HepG2 (cell line): ENCODE measurements at regions not wholly inside any gene's neighbourhood (a gene's known extent, or its start where the extent isn't known, plus 50 kb on each side); places are given as distances from the start of the nearest gene placed in this dataset.

Experiments
- ATAC-seq: fragments of 200-7000 bp; cut with Tn5 transposase; 3 replicates; pipeline ENCODE4 v1.9.1; 2020; ENCODE audit warnings: mild to moderate bottlenecking, moderate library complexity
- BruUV-seq: library from RNA; stranded (reverse); fragments of 400-500 nt; replicated peaks from 2 replicates; lab custom pipeline; 2021; lab: Mats Ljungman, UMichigan
- CTCF ChIA-PET: fragments of 300-600 bp; formaldehyde crosslinking; extraction: SDS; loops from one replicate; lab custom pipeline; 2021; ENCODE audit warnings: low total read pairs, inconsistent platforms, low intra/inter-chr PET ratio; lab: Yijun Ruan, JAX
- POLR2A ChIA-PET: fragments of 350-600 bp; sonication (Branson Sonifier 250); formaldehyde crosslinking; loops from one replicate; lab custom pipeline; 2020; ENCODE audit warnings: antibody characterized with exemption, inconsistent platforms; lab: Yijun Ruan, JAX
- DNase-seq: peaks from one replicate; pipeline ENCODE4 v3.0.0-alpha.2; 2015; ENCODE audit warnings: low spot score
- FAIRE-seq: peaks from 3 replicates; lab custom pipeline; 2011; peaks lifted over from hg19 to GRCh38; lab: Jason Lieb, UNC
- H2AFZ ChIP-seq: one replicate; pipeline ENCODE4 v1.6.1; 2011; ENCODE audit warnings: low read length, inconsistent platforms
- H3K27ac ChIP-seq: fragments of 300-600 bp; 3 replicates; pipeline ENCODE4 v1.8.0; 2011; ENCODE audit warnings: mixed run types, mild to moderate bottlenecking, mixed read lengths, low read length, inconsistent platforms; ENCODE audit not compliant: insufficient read depth; ENCODE audit errors: extremely low read length
- H3K27me3 ChIP-seq, 2 experiments: fragments of 200-600 bp in 1 of 2; 2 replicates in 1 of 2; 3 replicates in 1 of 2; pipeline versions ENCODE4 v1.6.0 to v1.8.0; 2011; ENCODE audit warnings: low read length in 2 of 2, mild to moderate bottlenecking in 2 of 2, moderate library complexity in 2 of 2, inconsistent platforms in 1 of 2; ENCODE audit not compliant: insufficient read depth in 2 of 2, control insufficient read depth in 1 of 2
- H3K36me3 ChIP-seq, 2 experiments: fragments of 200-600 bp in 1 of 2; replicated peaks in 1 of 2; 2 replicates in 1 of 2; 3 replicates in 1 of 2; pipeline versions ENCODE4 v1.5.1 to v1.8.0; 2011; ENCODE audit warnings: low read length in 2 of 2, inconsistent platforms in 1 of 2; ENCODE audit not compliant: insufficient read depth in 2 of 2, control insufficient read depth in 1 of 2
- H3K4me1 ChIP-seq: 2 replicates; pipeline ENCODE4 v1.5.1; 2012; ENCODE audit warnings: low read length, inconsistent platforms; ENCODE audit not compliant: insufficient read depth
- H3K4me2 ChIP-seq: 2 replicates; pipeline ENCODE4 v1.6.0; 2011; ENCODE audit warnings: low read depth, low read length, inconsistent platforms
- H3K4me3 ChIP-seq, 3 experiments: fragments of 200-600 bp in 1 of 3; sonication (generic), shearing (Covaris generic) in 1 of 3; replicated peaks in 1 of 3; 2 replicates each; pipeline ENCODE4 v1.5.1; 2011 to 2016; ENCODE audit warnings: low read length in 3 of 3, inconsistent platforms in 2 of 3, low read depth in 2 of 3, mild to moderate bottlenecking in 2 of 3, control low read depth in 1 of 3, mixed read lengths in 1 of 3; ENCODE audit not compliant: insufficient read depth in 1 of 3
- H3K79me2 ChIP-seq: one replicate; pipeline ENCODE4 v1.6.1; 2011; ENCODE audit warnings: low read length, inconsistent platforms; ENCODE audit not compliant: insufficient read depth
- H3K9ac ChIP-seq: 2 replicates; pipeline ENCODE4 v1.6.0; 2011; ENCODE audit warnings: mild to moderate bottlenecking, low read depth, low read length, inconsistent platforms; ENCODE audit not compliant: insufficient read depth
- H3K9me3 ChIP-seq: 2 replicates; pipeline ENCODE4 v1.5.1; 2012; ENCODE audit warnings: mild to moderate bottlenecking, low read length
- H4K20me1 ChIP-seq: 2 replicates; pipeline ENCODE4 v1.6.0; 2011; ENCODE audit warnings: inconsistent platforms, mild to moderate bottlenecking, low read length, moderate library complexity; ENCODE audit not compliant: insufficient read depth
- BATF2 ChIP-seq: sonication (generic); formaldehyde crosslinking; IDR thresholded peaks from 2 replicates; pipeline ENCODE4 v1.8.0; 2022; ENCODE audit warnings: mild to moderate bottlenecking, missing genetic modification reagents, moderate library complexity
- HBP1 ChIP-seq: IDR thresholded peaks from 2 replicates; pipeline ENCODE4 v1.6.1; 2016; ENCODE audit warnings: low read depth, control low read depth
- HNF1B ChIP-seq: sonication (generic); formaldehyde crosslinking; IDR thresholded peaks from 2 replicates; pipeline ENCODE4 v1.5.1; 2020; ENCODE audit warnings: mild to moderate bottlenecking, moderate library complexity, missing genetic modification reagents
- SYNCRIP ChIP-seq: fragments of 200-400 bp; formaldehyde crosslinking; IDR thresholded peaks from 2 replicates; pipeline ENCODE4 v1.6.1; 2018; ENCODE audit warnings: mild to moderate bottlenecking, low read depth, low read length; ENCODE audit not compliant: insufficient read depth
- ZNF281 ChIP-seq: sonication (generic); formaldehyde crosslinking; IDR thresholded peaks from 2 replicates; pipeline ENCODE4 v1.4.0; 2020; ENCODE audit warnings: missing genetic modification reagents, borderline replicate concordance
- ZNF282 ChIP-seq: fragments of 450-650 bp; IDR thresholded peaks from 2 replicates; pipeline ENCODE4 v1.6.1; 2018; ENCODE audit not compliant: partially characterized antibody
- in situ Hi-C: cut with HindIII; loops from 2 replicates; pipeline ENCODE4 v1.10.0; 2017; ENCODE audit warnings: low pct_unique_long_range_greater_than_20kb; ENCODE audit not compliant: extremely low pct_ligation_motif_present
- intact Hi-C: fragments of 100-400 bp; cut with micrococcal nuclease; formaldehyde crosslinking; loops from one replicate; pipeline ENCODE4 v1.10.0; 2022; ENCODE audit not compliant: unreplicated experiment
- TF ChIP-seq, protein P1 (sequence below): sonication (generic); formaldehyde crosslinking; IDR thresholded peaks from 2 replicates; pipeline ENCODE4 v1.4.0; 2020; ENCODE audit warnings: mild to moderate bottlenecking, missing genetic modification reagents, borderline replicate concordance
- TF ChIP-seq, protein P2 (sequence below): IDR thresholded peaks from 2 replicates; pipeline ENCODE4 v1.4.0; 2020; ENCODE audit warnings: mild to moderate bottlenecking, missing genetic modification reagents

- FAIRE-seq (no peak), DNase-seq (no peak), ATAC-seq (no peak)
- H3K27ac ChIP-seq, result no peak overlapping the region
- H3K9ac ChIP-seq, result no peak overlapping the region
- peaks cover 0 to 3% of the 10 kb centered on the region in 2 experiments; a peak in 2 of 5 replicates for H3K27me3 ChIP-seq
- BruUV-seq, result no TSS peak
- no peaks in the 10 kb centered on the region for H3K36me3 ChIP-seq
- no peak overlapping the region for H3K4me2 ChIP-seq
- ChIA-PET POLR2A (no interaction called here), CTCF (no interaction called here)
- intact Hi-C loops, result no loop called here
- no peaks in the 10 kb centered on the region for H4K20me1 ChIP-seq
- in situ Hi-C loops, result no loop called here
- H3K4me3 ChIP-seq, result no peak overlapping the region
- no peaks in the 10 kb centered on the region for H3K4me1 ChIP-seq
- no peak overlapping the region for H2AFZ ChIP-seq
- H3K79me2 ChIP-seq, result no peaks in the 10 kb centered on the region
- H3K9me3 ChIP-seq, result no peaks in the 10 kb centered on the region
- TF ChIP-seq, protein P1, sequence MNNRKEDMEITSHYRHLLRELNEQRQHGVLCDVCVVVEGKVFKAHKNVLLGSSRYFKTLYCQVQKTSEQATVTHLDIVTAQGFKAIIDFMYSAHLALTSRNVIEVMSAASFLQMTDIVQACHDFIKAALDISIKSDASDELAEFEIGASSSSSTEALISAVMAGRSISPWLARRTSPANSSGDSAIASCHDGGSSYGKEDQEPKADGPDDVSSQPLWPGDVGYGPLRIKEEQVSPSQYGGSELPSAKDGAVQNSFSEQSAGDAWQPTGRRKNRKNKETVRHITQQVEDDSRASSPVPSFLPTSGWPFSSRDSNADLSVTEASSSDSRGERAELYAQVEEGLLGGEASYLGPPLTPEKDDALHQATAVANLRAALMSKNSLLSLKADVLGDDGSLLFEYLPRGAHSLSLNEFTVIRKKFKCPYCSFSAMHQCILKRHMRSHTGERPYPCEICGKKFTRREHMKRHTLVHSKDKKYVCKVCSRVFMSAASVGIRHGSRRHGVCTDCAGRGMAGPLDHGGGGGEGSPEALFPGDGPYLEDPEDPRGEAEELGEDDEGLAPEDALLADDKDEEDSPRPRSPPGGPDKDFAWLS (CRISPR knock-in tag), result no peak
- TF ChIP-seq ZNF281 (CRISPR knock-in tag) (no peak), BATF2 (CRISPR knock-in tag) (no peak), SYNCRIP (no peak), HNF1B (CRISPR knock-in tag) (no peak), ZNF282 (no peak), HBP1 (no peak)
- TF ChIP-seq, protein P2, sequence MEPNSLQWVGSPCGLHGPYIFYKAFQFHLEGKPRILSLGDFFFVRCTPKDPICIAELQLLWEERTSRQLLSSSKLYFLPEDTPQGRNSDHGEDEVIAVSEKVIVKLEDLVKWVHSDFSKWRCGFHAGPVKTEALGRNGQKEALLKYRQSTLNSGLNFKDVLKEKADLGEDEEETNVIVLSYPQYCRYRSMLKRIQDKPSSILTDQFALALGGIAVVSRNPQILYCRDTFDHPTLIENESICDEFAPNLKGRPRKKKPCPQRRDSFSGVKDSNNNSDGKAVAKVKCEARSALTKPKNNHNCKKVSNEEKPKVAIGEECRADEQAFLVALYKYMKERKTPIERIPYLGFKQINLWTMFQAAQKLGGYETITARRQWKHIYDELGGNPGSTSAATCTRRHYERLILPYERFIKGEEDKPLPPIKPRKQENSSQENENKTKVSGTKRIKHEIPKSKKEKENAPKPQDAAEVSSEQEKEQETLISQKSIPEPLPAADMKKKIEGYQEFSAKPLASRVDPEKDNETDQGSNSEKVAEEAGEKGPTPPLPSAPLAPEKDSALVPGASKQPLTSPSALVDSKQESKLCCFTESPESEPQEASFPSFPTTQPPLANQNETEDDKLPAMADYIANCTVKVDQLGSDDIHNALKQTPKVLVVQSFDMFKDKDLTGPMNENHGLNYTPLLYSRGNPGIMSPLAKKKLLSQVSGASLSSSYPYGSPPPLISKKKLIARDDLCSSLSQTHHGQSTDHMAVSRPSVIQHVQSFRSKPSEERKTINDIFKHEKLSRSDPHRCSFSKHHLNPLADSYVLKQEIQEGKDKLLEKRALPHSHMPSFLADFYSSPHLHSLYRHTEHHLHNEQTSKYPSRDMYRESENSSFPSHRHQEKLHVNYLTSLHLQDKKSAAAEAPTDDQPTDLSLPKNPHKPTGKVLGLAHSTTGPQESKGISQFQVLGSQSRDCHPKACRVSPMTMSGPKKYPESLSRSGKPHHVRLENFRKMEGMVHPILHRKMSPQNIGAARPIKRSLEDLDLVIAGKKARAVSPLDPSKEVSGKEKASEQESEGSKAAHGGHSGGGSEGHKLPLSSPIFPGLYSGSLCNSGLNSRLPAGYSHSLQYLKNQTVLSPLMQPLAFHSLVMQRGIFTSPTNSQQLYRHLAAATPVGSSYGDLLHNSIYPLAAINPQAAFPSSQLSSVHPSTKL (CRISPR knock-in tag), result no peak
Observed at GRCh38 chr5:154140381-154140780, 50.2 kb upstream of the GALNT10 start.
